ENCODE measurements at regions not wholly inside any gene's neighbourhood (a gene's known extent, or its start where the extent isn't known, plus 50 kb on each side); places are given as distances from the start of the nearest gene placed in this dataset.
"Not testable (repeated sequence)": the region's sequence is repeated elsewhere in the genome, so short reads cannot be mapped to it uniquely, and the experiment has no call there.

GRCh38 chr5:154702477-154702876 lies 52.7 kb upstream of the LARP1 start:
- no peak for FAIRE-seq
- TF ChIP-seq, protein P1, sequence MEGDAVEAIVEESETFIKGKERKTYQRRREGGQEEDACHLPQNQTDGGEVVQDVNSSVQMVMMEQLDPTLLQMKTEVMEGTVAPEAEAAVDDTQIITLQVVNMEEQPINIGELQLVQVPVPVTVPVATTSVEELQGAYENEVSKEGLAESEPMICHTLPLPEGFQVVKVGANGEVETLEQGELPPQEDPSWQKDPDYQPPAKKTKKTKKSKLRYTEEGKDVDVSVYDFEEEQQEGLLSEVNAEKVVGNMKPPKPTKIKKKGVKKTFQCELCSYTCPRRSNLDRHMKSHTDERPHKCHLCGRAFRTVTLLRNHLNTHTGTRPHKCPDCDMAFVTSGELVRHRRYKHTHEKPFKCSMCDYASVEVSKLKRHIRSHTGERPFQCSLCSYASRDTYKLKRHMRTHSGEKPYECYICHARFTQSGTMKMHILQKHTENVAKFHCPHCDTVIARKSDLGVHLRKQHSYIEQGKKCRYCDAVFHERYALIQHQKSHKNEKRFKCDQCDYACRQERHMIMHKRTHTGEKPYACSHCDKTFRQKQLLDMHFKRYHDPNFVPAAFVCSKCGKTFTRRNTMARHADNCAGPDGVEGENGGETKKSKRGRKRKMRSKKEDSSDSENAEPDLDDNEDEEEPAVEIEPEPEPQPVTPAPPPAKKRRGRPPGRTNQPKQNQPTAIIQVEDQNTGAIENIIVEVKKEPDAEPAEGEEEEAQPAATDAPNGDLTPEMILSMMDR (IDR thresholded peaks at IDR 0.05; ENCODE audit: insufficient read depth, missing control alignments): no peak
- no peak for DNase-seq (ENCODE audit: insufficient read length, low spot score)

- FAIRE-seq: not testable (repeated sequence)
Measured at GRCh38 chr5:154701725-154702124, 53.5 kb upstream of the LARP1 start.

GRCh38 chr5:154701181-154701580 lies 54.0 kb upstream of the LARP1 start:
- TF ChIP-seq, protein P1 (IDR thresholded peaks at IDR 0.05; ENCODE audit: insufficient read depth, missing control alignments): no peak
- DNase-seq (ENCODE audit: insufficient read length, low spot score) (no peak), FAIRE-seq (no peak)

More at GRCh38 chr5:154701725-154702124, 53.5 kb upstream of the LARP1 start:
- not testable (repeated sequence) for DNase-seq (ENCODE audit: insufficient read length, low spot score)

- DNase-seq (ENCODE audit: insufficient read length, low spot score): not testable (repeated sequence)
Measured at GRCh38 chr5:154700289-154700928, 54.8 kb upstream of the LARP1 start.

GRCh38 chr5:154698763-154699162 lies 56.4 kb upstream of the LARP1 start:
- FAIRE-seq: no peak

More at GRCh38 chr5:154700289-154700928, 54.8 kb upstream of the LARP1 start:
- not testable (repeated sequence) for FAIRE-seq

GRCh38 chr5:154697371-154697770 lies 57.8 kb upstream of the LARP1 start:
- no peak for FAIRE-seq
- no peak for DNase-seq (ENCODE audit: insufficient read length, low spot score)
- TF ChIP-seq, protein P1 (IDR thresholded peaks at IDR 0.05; ENCODE audit: insufficient read depth, missing control alignments): no peak

More at GRCh38 chr5:154698763-154699162, 56.4 kb upstream of the LARP1 start:
- no peak for DNase-seq (ENCODE audit: insufficient read length, low spot score)
- TF ChIP-seq, protein P1 (IDR thresholded peaks at IDR 0.05; ENCODE audit: insufficient read depth, missing control alignments): no peak

- no peak for FAIRE-seq
- DNase-seq (ENCODE audit: insufficient read length, low spot score): no peak
- TF ChIP-seq, protein P1 (IDR thresholded peaks at IDR 0.05; ENCODE audit: insufficient read depth, missing control alignments): no peak
Measured at GRCh38 chr5:154696891-154697290, 58.3 kb upstream of the LARP1 start.

DNA sequence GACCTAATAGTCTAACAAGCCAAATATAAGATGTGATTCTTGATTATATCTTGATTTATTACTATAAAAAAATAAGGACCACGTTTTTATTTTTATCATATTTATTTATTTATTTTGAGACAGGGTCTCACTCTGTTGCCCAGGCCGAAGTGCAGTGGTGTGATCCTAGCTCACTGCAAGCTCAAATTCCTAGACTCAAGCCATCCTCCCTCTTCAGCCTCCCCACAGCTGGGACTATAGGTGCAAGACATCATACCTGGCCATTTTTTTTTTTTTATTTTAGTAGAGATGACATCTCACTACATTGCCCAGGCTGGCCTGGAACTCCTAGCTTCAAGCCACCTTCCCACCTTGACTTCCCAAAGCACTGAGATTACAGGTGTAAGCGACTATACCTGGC lies 61.0 kb upstream of the LARP1 start:
- TF ChIP-seq, protein P1 (IDR thresholded peaks at IDR 0.05; ENCODE audit: insufficient read depth, missing control alignments): no peak

More for the DNA sequence above, 61.0 kb upstream of the LARP1 start:
- FAIRE-seq: no peak
- DNase-seq (ENCODE audit: insufficient read length, low spot score): no peak
